Forelimb muscle (tissue), 1 donor: ENCODE measurements at regions not wholly inside any gene's neighbourhood (a gene's known extent, or its start where the extent isn't known, plus 50 kb on each side); places are given as distances from the start of the nearest gene placed in this dataset.
"Not testable (repeated sequence)": the region's sequence is repeated elsewhere in the genome, so short reads cannot be mapped to it uniquely, and the experiment has no call there.

Experiments used
- DNase-seq: peaks from one replicate; pipeline ENCODE4 v3.0.0-alpha.2; 2013; ENCODE audit warnings: low read depth

- no peak for DNase-seq
Observed at GRCh38 chr19:31041461-31041860, 307.8 kb downstream of the TSHZ3 start.

GRCh38 chr19:31039151-31039550, 310.1 kb downstream of the TSHZ3 start:
- DNase-seq = no peak

GRCh38 chr19:31037286-31037980, 311.8 kb downstream of the TSHZ3 start:
- no peak for DNase-seq

GRCh38 chr19:31031455-31031854, 317.8 kb downstream of the TSHZ3 start:
- not testable (repeated sequence) for DNase-seq

- no peak for DNase-seq
Observed at GRCh38 chr19:31023038-31023437, 326.2 kb downstream of the TSHZ3 start.

- DNase-seq = no peak
Observed at GRCh38 chr19:31018936-31019335, 330.3 kb downstream of the TSHZ3 start.

GRCh38 chr19:31015778-31016177, 333.5 kb downstream of the TSHZ3 start:
- DNase-seq = no peak

GRCh38 chr19:31014668-31015067, 334.6 kb downstream of the TSHZ3 start:
- DNase-seq = no peak

- no peak for DNase-seq
Observed at GRCh38 chr19:31013384-31014020, 335.7 kb downstream of the TSHZ3 start.

- no peak for DNase-seq
Observed at GRCh38 chr19:31002518-31003244, 346.6 kb downstream of the TSHZ3 start.

GRCh38 chr19:31001991-31002390, 347.2 kb downstream of the TSHZ3 start:
- DNase-seq = no peak

GRCh38 chr19:31000913-31001312, 348.3 kb downstream of the TSHZ3 start:
- DNase-seq = no peak

GRCh38 chr19:30999726-31000125, 349.5 kb downstream of the TSHZ3 start:
- no peak for DNase-seq

- no peak for DNase-seq
Observed at GRCh38 chr19:30997222-30997621, 352.0 kb downstream of the TSHZ3 start.

- DNase-seq = no peak
Observed at GRCh38 chr19:30978639-30979038, 370.6 kb downstream of the TSHZ3 start.

- DNase-seq = no peak
Observed at GRCh38 chr19:30969591-30969990, 379.6 kb downstream of the TSHZ3 start.

- no peak for DNase-seq
Observed at GRCh38 chr19:30968841-30969399, 380.3 kb downstream of the TSHZ3 start.

- DNase-seq = no peak
Observed at GRCh38 chr19:30968210-30968609, 381.0 kb downstream of the TSHZ3 start.

GRCh38 chr19:30966486-30966885, 382.8 kb downstream of the TSHZ3 start:
- DNase-seq = no peak

- no peak for DNase-seq
Observed at GRCh38 chr19:30959011-30959410, 390.2 kb downstream of the TSHZ3 start.

- no peak for DNase-seq
Observed at GRCh38 chr19:30955112-30956104, 393.8 kb downstream of the TSHZ3 start.
